HFFc6 (cell line): ENCODE measurements at regions not wholly inside any gene's neighbourhood (a gene's known extent, or its start where the extent isn't known, plus 50 kb on each side); places are given as distances from the start of the nearest gene placed in this dataset.

Experiments used
- DNase-seq: peaks from one replicate; pipeline ENCODE4 v3.0.0-alpha.2; 2018
- H3K27ac Mint-ChIP-seq: 2 replicates; pipeline ENCODE4 v1.8.0; 2020; ENCODE audit warnings: mild to moderate bottlenecking, mixed read lengths
- H3K27me3 Mint-ChIP-seq: 2 replicates; pipeline ENCODE4 v1.8.0; 2021; ENCODE audit warnings: mild to moderate bottlenecking, moderate library complexity, mixed read lengths; ENCODE audit not compliant: insufficient read depth
- H3K36me3 Mint-ChIP-seq: 2 replicates; pipeline ENCODE4 v1.8.0; 2021; ENCODE audit warnings: low read depth, mixed read lengths
- H3K4me1 Mint-ChIP-seq: 2 replicates; pipeline ENCODE4 v1.8.0; 2020; ENCODE audit warnings: low read depth, mixed read lengths
- H3K4me3 Mint-ChIP-seq: 2 replicates; pipeline ENCODE4 v1.8.0; 2020; ENCODE audit warnings: mild to moderate bottlenecking, moderate library complexity, mixed read lengths
- H3K9me3 Mint-ChIP-seq: 2 replicates; pipeline ENCODE4 v1.8.0; 2020; ENCODE audit warnings: mild to moderate bottlenecking, mixed read lengths
- TF ChIP-seq, protein P1 (sequence below): fragments of 200-600 bp; sonication (generic); IDR thresholded peaks from 2 replicates; pipeline ENCODE4 v1.5.0; 2021; ENCODE audit warnings: antibody characterized with exemption, mild to moderate bottlenecking

DNA sequence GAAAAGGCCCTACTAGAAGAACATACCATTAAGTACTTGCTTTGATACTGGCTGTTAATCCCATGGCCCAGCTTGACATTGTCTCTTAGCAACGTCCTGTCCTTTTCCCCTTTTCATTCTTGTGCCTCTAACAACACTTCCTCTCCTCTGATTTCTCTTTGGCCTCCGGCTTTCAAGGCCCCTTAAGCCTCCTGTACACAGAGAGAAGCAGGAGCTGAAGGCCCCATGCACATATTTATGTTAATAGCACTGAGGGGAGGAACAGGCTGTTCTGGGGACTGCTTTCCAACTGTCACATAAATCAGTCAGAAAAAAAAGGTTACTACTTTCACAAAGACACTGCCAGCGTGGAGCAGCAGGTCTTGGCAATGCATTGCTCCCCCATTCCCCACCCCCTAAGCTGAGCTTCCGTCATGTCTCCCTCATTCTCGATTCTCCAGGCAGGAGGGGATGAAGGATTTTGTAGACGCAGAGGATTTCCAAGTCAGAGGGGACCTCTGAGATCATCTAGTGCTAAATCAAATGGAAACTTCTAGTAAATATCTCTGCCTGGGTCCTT lies 257.4 kb upstream of the ADAMTS9 start:
- Mint-ChIP-seq H3K36me3 (no peaks in the 10 kb centered on the region), H3K9me3 (peaks cover 51% of the 10 kb centered on the region), H3K4me3 (no peak overlapping the region), H3K27ac (no peak overlapping the region), H3K4me1 (no peaks in the 10 kb centered on the region), H3K27me3 (no peaks in the 10 kb centered on the region)
- TF ChIP-seq, protein P1, sequence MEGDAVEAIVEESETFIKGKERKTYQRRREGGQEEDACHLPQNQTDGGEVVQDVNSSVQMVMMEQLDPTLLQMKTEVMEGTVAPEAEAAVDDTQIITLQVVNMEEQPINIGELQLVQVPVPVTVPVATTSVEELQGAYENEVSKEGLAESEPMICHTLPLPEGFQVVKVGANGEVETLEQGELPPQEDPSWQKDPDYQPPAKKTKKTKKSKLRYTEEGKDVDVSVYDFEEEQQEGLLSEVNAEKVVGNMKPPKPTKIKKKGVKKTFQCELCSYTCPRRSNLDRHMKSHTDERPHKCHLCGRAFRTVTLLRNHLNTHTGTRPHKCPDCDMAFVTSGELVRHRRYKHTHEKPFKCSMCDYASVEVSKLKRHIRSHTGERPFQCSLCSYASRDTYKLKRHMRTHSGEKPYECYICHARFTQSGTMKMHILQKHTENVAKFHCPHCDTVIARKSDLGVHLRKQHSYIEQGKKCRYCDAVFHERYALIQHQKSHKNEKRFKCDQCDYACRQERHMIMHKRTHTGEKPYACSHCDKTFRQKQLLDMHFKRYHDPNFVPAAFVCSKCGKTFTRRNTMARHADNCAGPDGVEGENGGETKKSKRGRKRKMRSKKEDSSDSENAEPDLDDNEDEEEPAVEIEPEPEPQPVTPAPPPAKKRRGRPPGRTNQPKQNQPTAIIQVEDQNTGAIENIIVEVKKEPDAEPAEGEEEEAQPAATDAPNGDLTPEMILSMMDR, result no peak
- no peak for DNase-seq

DNA sequence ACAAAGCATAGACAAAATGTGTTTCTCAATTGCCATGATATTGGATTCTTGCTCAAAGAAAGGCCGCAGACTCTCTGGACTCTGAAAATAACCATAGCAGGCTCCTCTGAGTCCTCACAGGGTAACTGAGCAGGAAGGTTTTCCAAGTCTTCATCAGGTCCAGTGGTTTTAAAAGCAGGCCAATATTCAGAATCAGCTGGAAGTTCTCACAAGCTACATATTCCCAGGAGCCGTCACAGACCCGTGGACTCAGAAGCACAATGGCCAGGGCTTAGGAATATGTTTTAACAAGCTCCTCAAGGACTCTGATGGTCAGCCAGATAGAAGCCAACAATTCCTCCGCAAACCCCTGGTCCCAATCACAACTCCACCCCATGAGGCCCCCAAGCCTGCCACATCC lies 256.1 kb upstream of the ADAMTS9 start:
- Mint-ChIP-seq H3K27ac (no peak overlapping the region), H3K4me1 (no peaks in the 10 kb centered on the region), H3K4me3 (no peak overlapping the region), H3K36me3 (no peaks in the 10 kb centered on the region), H3K9me3 (peaks cover 57% of the 10 kb centered on the region), H3K27me3 (no peaks in the 10 kb centered on the region)
- TF ChIP-seq, protein P1, result no peak
- DNase-seq, result no peak

DNA sequence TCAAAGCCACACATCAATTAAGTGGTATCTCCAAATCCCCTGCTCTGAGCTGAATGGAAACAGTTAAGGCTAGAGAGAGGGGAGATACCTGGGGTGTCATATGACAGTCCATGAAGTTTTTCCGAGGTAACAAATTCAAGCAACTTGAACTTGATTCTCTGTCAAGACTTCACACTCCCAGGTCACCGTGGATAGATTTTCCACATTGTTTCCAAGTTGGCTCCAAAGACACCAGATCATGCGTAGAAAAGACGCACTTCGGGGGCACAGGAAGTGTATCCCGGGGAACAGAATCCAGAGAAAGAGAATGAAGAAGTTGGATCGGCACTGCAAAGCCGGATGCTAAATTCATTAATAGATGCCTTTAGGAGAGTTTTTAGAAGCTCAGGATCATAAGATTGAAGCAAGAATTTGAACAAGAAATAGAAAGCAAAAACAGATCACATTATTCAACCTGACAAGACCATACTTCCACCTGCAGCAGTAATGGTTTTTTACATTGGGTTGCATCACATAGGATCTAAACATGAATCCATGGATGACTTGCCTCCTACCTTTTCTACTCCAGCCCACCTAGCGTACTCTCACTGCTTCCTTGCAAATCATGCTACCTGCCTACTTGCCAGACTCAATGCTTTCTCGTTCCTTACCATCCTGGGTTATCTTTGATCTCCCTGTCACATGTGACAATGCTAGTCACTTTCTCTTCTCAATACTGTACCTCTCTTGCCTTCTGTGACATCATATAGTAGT lies 253.0 kb upstream of the ADAMTS9 start:
- H3K27me3 Mint-ChIP-seq, result peaks cover 2% of the 10 kb centered on the region; the same call in 1 of the 2 replicates
- peaks cover 45% of the 10 kb centered on the region for H3K9me3 Mint-ChIP-seq
- no peak overlapping the region for H3K4me3 Mint-ChIP-seq
- DNase-seq, result no peak
- TF ChIP-seq, protein P1, result no peak
- H3K4me1 Mint-ChIP-seq, result no peaks in the 10 kb centered on the region
- no peaks in the 10 kb centered on the region for H3K36me3 Mint-ChIP-seq
- no peak overlapping the region for H3K27ac Mint-ChIP-seq

DNA sequence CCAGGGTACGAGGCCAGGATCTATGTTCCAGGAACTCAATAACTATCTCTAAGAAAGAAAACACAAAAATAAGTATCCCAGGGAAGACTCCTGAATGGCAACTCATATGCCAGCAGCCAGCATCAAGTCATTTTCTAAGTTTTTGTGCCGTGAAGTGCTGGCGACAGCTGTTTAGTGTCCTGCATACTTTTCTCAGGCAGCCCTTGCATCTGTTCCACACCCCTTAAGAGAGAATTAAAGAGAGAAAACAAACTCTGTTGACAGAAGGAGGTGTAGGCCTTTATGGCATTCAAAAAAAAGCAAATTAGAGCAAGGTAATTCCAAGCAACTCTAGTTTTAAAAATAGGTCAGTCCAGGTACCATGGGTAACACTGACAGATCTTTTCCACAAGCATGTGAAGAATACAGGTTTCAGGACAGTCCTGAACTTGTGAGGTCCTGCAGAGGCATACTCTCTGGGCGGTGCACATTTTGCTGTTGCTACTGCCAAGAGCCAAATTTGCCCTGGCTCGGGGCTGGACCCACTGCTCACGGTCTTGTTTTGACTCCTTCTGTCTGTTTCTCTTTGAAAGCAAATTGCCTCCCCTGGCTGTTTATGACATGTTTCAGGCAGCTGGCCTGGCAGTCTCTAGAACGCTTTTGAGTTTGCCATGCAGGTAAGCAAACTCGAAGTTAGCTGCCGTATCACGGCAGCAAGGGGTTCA lies 252.1 kb upstream of the ADAMTS9 start:
- Mint-ChIP-seq H3K4me1 (no peaks in the 10 kb centered on the region), H3K9me3 (peaks cover 37% of the 10 kb centered on the region), H3K27ac (no peak overlapping the region), H3K36me3 (no peaks in the 10 kb centered on the region), H3K4me3 (no peak overlapping the region), H3K27me3 (peaks cover 2% of the 10 kb centered on the region; the same call in 1 of the 2 replicates)
- no peak for DNase-seq
- TF ChIP-seq, protein P1, result no peak

DNA sequence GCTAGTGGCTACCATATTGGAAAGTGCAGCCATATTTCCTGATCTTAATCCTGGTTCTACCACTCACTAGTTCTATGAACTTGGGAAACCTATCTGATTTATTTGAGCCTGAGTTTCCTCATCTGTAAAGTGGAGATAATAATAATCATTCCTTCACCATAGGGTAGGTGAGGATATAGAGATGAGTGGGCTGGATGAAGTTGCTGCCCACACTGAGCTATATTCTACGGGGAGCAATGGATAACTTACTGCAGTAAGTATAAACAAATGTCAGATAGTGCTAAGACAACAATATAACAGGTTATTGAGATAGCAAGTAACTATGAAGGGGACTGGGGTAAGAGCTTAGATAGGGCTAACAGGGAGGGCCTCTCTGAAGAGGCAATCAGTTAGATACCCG lies 251.5 kb upstream of the ADAMTS9 start:
- peaks cover 41% of the 10 kb centered on the region for H3K9me3 Mint-ChIP-seq
- H3K36me3 Mint-ChIP-seq, result no peaks in the 10 kb centered on the region

More for the DNA sequence above, 251.5 kb upstream of the ADAMTS9 start:
- no peak overlapping the region for H3K27ac Mint-ChIP-seq
- TF ChIP-seq, protein P1, result no peak
- H3K27me3 Mint-ChIP-seq, result peaks cover 7% of the 10 kb centered on the region; the same call in 1 of the 2 replicates
- no peaks in the 10 kb centered on the region for H3K4me1 Mint-ChIP-seq
- no peak for DNase-seq
- no peak overlapping the region for H3K4me3 Mint-ChIP-seq
